IMR-90 (cell line): ENCODE measurements at regions not wholly inside any gene's neighbourhood (a gene's known extent, or its start where the extent isn't known, plus 50 kb on each side); places are given as distances from the start of the nearest gene placed in this dataset.

ENCODE experiments used
- ATAC-seq: fragments of 200-7000 bp; cut with Tn5 transposase; 2 replicates; pipeline ENCODE4 v1.9.1; 2020; ENCODE audit warnings: low read depth, mild to moderate bottlenecking, moderate library complexity
- BruUV-seq: library from RNA; stranded (reverse); fragments of 400-500 nt; replicated peaks from 2 replicates; lab custom pipeline; 2021; lab: Mats Ljungman, UMichigan
- CTCF ChIA-PET: fragments of 300-600 bp; formaldehyde crosslinking; extraction: SDS; loops from one replicate; lab custom pipeline; 2021; ENCODE audit warnings: antibody characterized with exemption; lab: Yijun Ruan, JAX
- POLR2A ChIA-PET: fragments of 300-600 bp; sonication (Branson Sonifier 250); formaldehyde crosslinking; loops from one replicate; lab custom pipeline; 2022; ENCODE audit warnings: antibody characterized with exemption; ENCODE audit not compliant: unreplicated experiment; lab: Charles Lee
- DNase-seq: peaks from one replicate; pipeline ENCODE4 v3.0.0; 2013
- H2AFZ ChIP-seq: replicated peaks from 2 replicates; pipeline ENCODE3; 2013; ENCODE audit warnings: low read length, mild to moderate bottlenecking; ENCODE audit not compliant: poor library complexity
- H2AK5ac ChIP-seq: 2 replicates; pipeline ENCODE4 v1.6.1; 2013; ENCODE audit warnings: low read depth, low read length, inconsistent platforms
- H2AK9ac ChIP-seq: replicated peaks from 2 replicates; pipeline ENCODE3; 2013; ENCODE audit warnings: mild to moderate bottlenecking, low read depth, low read length, moderate library complexity; ENCODE audit not compliant: poor library complexity
- H2BK120ac ChIP-seq: 2 replicates; pipeline ENCODE4 v1.6.1; 2013; ENCODE audit warnings: low read depth, low read length, inconsistent platforms
- H2BK15ac ChIP-seq: 3 replicates; pipeline ENCODE4 v1.6.1; 2013; ENCODE audit warnings: low read depth, low read length, inconsistent platforms
- H2BK20ac ChIP-seq: 2 replicates; pipeline ENCODE4 v1.6.1; 2013; ENCODE audit warnings: low read depth, mild to moderate bottlenecking, inconsistent platforms, low read length, moderate library complexity
- H2BK5ac ChIP-seq: 2 replicates; pipeline ENCODE4 v1.6.1; 2013; ENCODE audit warnings: mild to moderate bottlenecking, low read depth, low read length, inconsistent platforms; ENCODE audit not compliant: poor library complexity, severe bottlenecking
- H3K14ac ChIP-seq: replicated peaks from 2 replicates; pipeline ENCODE4 v1.6.1; 2013; ENCODE audit warnings: low read depth, low read length, inconsistent platforms
- H3K18ac ChIP-seq: 2 replicates; pipeline ENCODE4 v1.6.1; 2013; ENCODE audit warnings: low read depth, low read length, control low read depth
- H3K23ac ChIP-seq: 2 replicates; pipeline ENCODE4 v1.6.1; 2013; ENCODE audit warnings: low read depth, low read length, inconsistent platforms
- H3K27ac ChIP-seq: 2 replicates; pipeline ENCODE4 v1.5.1; 2013; ENCODE audit warnings: mild to moderate bottlenecking, control low read depth, low read length; ENCODE audit not compliant: insufficient read depth
- H3K27me3 ChIP-seq: 2 replicates; pipeline ENCODE4 v1.6.1; 2013; ENCODE audit warnings: low read length; ENCODE audit not compliant: control insufficient read depth, insufficient read depth
- H3K36me3 ChIP-seq: 2 replicates; pipeline ENCODE4 v1.6.1; 2013; ENCODE audit warnings: low read length, mixed read lengths; ENCODE audit not compliant: control insufficient read depth, insufficient read depth
- H3K4ac ChIP-seq: 2 replicates; pipeline ENCODE4 v1.6.1; 2013; ENCODE audit warnings: low read depth, low read length, inconsistent platforms
- H3K4me1 ChIP-seq: 2 replicates; pipeline ENCODE4 v1.6.1; 2013; ENCODE audit warnings: low read length, mixed read lengths; ENCODE audit not compliant: control insufficient read depth, insufficient read depth
- H3K4me2 ChIP-seq: 2 replicates; pipeline ENCODE4 v1.6.1; 2013; ENCODE audit warnings: low read depth, mild to moderate bottlenecking, control low read depth, low read length, moderate library complexity
- H3K4me3 ChIP-seq: 2 replicates; pipeline ENCODE4 v1.5.1; 2013; ENCODE audit warnings: low read depth, mild to moderate bottlenecking, control low read depth, low read length, moderate library complexity; ENCODE audit not compliant: insufficient read depth
- H3K56ac ChIP-seq: 2 replicates; pipeline ENCODE4 v1.6.1; 2013; ENCODE audit warnings: low read length, inconsistent platforms; ENCODE audit not compliant: insufficient read depth; ENCODE audit errors: extremely low read depth
- H3K79me1 ChIP-seq, 2 experiments: 2 replicates each; pipeline ENCODE4 v1.6.1; 2013; ENCODE audit warnings: low read length in 2 of 2, inconsistent platforms in 1 of 2, low read depth in 1 of 2
- H3K9ac ChIP-seq: 2 replicates; pipeline ENCODE4 v1.6.1; 2013; ENCODE audit warnings: low read depth, low read length, control low read depth
- H3K9me1 ChIP-seq: 2 replicates; pipeline ENCODE4 v1.6.1; 2013; ENCODE audit warnings: low read length, inconsistent platforms; ENCODE audit not compliant: insufficient read depth
- H3K9me3 ChIP-seq: 2 replicates; pipeline ENCODE4 v1.6.1; 2013; ENCODE audit warnings: low read length; ENCODE audit not compliant: control insufficient read depth, insufficient read depth
- H4K20me1 ChIP-seq: 2 replicates; pipeline ENCODE4 v1.6.1; 2013; ENCODE audit warnings: low read length, inconsistent platforms; ENCODE audit not compliant: insufficient read depth
- H4K5ac ChIP-seq: 2 replicates; pipeline ENCODE4 v1.6.1; 2013; ENCODE audit warnings: mild to moderate bottlenecking, low read depth, low read length, control low read depth
- H4K8ac ChIP-seq, 2 experiments: 2 replicates each; pipeline ENCODE4 v1.6.1; 2013; ENCODE audit warnings: low read depth in 2 of 2, low read length in 2 of 2, control low read depth in 1 of 2, inconsistent platforms in 1 of 2
- H4K91ac ChIP-seq: 2 replicates; pipeline ENCODE4 v1.6.1; 2013; ENCODE audit warnings: low read depth, low read length, inconsistent platforms; ENCODE audit not compliant: insufficient read depth
- BHLHE40 ChIP-seq: fragments of 150-350 bp; IDR thresholded peaks from 2 replicates; pipeline ENCODE4 v1.6.1; 2016; ENCODE audit warnings: mild to moderate bottlenecking, low read depth, low read length
- RAD21 ChIP-seq: IDR thresholded peaks from 2 replicates; pipeline ENCODE4 v1.6.1; 2012; ENCODE audit warnings: low read length, improper control_type of control experiment
- WGBS, 2 experiments: methylation state at CpG; one replicate each; pipeline versions ENCODE4 v1.1.5 to v1.1.7; 2013; ENCODE audit warnings: missing lambda C conversion rate in 2 of 2; ENCODE audit not compliant: insufficient read length in 1 of 2; ENCODE audit errors: extremely low coverage in 2 of 2; 5-methylcytosine and 5-hydroxymethylcytosine counted together
- dilution Hi-C: fragments of 300-500 bp; cut with HindIII; formaldehyde crosslinking; loops from one replicate; pipeline ENCODE4 v1.14.3; 2018; ENCODE audit warnings: low sequenced_read_pairs; ENCODE audit not compliant: unreplicated experiment
- in situ Hi-C: fragments of 300-500 bp; cut with MboI; formaldehyde crosslinking; loops from 3 replicates; pipeline ENCODE4 v1.14.3; 2019; ENCODE audit warnings: low sequenced_read_pairs, inconsistent platforms, mixed read lengths
- intact Hi-C: fragments of 100-400 bp; cut with micrococcal nuclease; formaldehyde crosslinking; loops from 2 replicates; pipeline ENCODE4 v1.10.0; 2022
- TF ChIP-seq, protein P1 (sequence below): fragments of 150-350 bp; IDR thresholded peaks from 2 replicates; pipeline ENCODE4 v1.6.1; 2017; ENCODE audit warnings: mild to moderate bottlenecking, antibody characterized with exemption, low read length, low read depth

DNA sequence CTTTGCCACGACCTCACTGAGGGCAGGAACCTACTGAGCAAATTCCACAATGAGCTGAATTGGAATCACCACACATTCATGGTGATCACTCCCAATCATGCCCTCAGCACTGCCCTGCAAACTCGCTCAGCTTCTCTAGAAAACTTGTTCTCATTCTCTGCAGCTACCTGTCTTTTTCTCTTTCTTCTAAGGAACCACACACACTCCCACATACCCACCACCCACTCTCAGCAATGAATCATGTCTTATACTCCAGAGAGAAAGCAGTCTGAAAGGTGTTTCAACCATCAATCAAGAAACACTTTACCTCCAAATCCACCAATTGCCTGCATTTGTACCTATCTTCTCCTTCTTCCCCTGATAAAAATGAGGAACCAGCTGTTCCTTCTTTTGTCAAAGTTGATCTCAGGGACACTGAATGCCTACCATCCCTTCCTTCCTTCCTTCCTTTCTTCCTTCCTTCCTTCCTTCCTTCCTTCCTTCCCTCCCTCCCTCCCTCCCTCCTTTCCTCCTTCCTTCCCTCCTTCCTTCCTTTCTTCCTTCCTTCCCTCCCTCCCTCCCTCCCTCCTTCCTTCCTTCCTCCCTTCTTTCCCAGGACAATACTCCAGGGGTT is 84.6 kb upstream of the SGK1 start:
- 100% methylated on average over 2 of the region's 2 CpGs; no CpG with 5 or more reads in 1 of the 2 experiments for WGBS, 2 experiments
- Histone ChIP-seq H3K4me2 (no peak overlapping the region), H2AK9ac (no peak overlapping the region), H3K27me3 (no peaks in the 10 kb centered on the region), H2BK15ac (no peak overlapping the region), H3K9me3 (no peaks in the 10 kb centered on the region), H4K8ac (no peak overlapping the region), H3K14ac (0 out of 2 replicates have a peak overlapping the region, but pooled peaks have one; percentile 29), H2BK20ac (no peak overlapping the region), H2AFZ (no peak overlapping the region), H3K23ac (no peak overlapping the region), H3K4me3 (no peak overlapping the region), H3K9me1 (no peaks in the 10 kb centered on the region), H3K56ac (no peak overlapping the region), H3K27ac (no peak overlapping the region), H3K9ac (no peak overlapping the region), H3K36me3 (no peaks in the 10 kb centered on the region), H3K4ac (no peak overlapping the region), H2AK5ac (no peak overlapping the region), H4K91ac (no peak overlapping the region), H3K4me1 (no peaks in the 10 kb centered on the region; the same call in 1 of the 2 replicates), H2BK120ac (no peak overlapping the region), H3K79me1 (no peaks in the 10 kb centered on the region), H2BK5ac (no peak overlapping the region), H4K5ac (no peak overlapping the region), H4K20me1 (no peaks in the 10 kb centered on the region), H3K18ac (no peak overlapping the region)
- ATAC-seq (no peak), DNase-seq (no peak)
- ChIA-PET POLR2A (no interaction called here), CTCF (no interaction called here)
- intact Hi-C loops, result no loop called here
- dilution Hi-C loops, result no loop called here
- TF ChIP-seq RAD21 (no peak), BHLHE40 (no peak)
- TF ChIP-seq, protein P1, sequence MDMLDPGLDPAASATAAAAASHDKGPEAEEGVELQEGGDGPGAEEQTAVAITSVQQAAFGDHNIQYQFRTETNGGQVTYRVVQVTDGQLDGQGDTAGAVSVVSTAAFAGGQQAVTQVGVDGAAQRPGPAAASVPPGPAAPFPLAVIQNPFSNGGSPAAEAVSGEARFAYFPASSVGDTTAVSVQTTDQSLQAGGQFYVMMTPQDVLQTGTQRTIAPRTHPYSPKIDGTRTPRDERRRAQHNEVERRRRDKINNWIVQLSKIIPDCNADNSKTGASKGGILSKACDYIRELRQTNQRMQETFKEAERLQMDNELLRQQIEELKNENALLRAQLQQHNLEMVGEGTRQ, result no peak
- no TSS peak for BruUV-seq
- in situ Hi-C loops, result no loop called here
